NCI-H524 treated with DMSO at 0.1 percent for 48 hours (cell line): ENCODE measurements at regions not wholly inside any gene's neighbourhood (a gene's known extent, or its start where the extent isn't known, plus 50 kb on each side); places are given as distances from the start of the nearest gene placed in this dataset.

Experiments used
- DNase-seq: peaks from one replicate; lab custom pipeline; 2025; lab: John Stamatoyannopoulos, UW

GRCh38 chr6:20313051-20313450 is 88.6 kb upstream of the E2F3 start:
- DNase-seq = peak; percentile 43

DNA sequence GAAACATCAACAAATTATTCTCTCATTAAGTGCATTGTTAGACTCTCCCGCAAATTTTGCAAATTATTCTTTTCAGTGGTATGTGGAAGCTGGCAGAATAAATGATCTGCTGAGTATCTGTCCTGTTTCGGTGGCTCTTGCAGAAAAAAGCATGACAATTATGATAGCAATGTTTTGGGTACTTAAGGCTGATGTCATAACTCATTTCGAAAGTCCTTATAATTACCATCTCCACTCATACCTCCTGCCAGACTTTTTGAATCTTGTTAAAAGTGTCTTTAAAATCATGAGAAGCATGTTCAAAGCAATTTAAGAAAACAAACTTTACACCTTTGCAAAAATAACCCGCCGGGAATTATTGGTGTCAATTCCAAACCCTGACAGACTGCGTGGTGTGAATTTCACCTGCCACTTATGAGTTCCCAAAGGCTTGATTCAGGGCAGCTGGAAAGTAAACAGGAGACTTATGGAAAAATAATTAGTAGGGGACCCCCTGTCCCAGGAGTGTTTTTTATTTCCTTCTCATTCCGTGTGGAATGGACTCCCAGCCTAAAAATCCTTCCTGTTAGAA is 87.6 kb upstream of the E2F3 start:
- no peak for DNase-seq

DNA sequence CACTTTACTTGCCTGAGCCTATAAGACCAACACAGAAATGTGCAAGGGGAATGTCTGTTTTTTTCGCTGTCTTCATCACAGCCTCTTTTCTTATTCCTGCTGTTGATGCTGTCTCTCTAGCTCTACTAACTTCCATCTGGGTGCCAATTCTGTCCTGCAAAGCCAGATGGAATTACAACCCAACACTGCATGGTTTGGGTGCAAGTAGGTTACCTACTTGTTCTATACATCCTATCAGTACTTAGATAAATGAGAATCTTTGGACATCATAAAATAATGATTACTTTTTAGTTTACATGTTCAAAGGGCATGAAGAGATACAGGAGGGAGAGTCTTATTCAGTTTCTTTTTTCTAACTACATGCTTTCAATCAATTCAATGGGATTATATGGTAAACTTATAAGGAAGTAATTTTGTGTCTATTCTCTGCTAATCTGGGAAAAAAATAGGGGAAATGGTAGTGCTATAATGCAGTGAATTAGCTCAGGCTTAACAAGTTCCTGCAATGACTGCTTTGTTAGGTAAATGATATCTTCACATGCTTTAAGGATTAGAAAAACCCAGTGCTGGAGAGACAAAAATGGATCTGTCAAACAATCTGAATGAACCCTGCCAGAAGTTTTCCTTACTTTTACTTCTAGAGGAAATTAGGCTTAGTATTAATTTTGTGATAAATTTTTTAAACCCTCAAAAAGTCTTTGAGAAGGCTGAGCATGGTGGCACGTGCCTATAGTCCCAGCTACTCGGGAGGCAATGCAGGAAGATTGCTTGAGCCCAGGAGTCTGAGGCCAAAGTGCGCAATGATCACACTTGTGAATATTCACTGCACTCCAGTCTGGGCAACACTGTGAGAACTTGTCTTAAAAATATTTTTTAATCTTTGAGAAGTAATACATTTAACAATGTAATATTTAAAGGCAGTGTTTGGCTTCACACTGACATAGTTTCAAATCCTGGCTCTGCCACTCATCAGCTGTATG is 86.5 kb upstream of the E2F3 start:
- no peak for DNase-seq

GRCh38 chr6:20317430-20317829 is 84.2 kb upstream of the E2F3 start:
- no peak for DNase-seq

GRCh38 chr6:20318851-20319387 is 82.8 kb upstream of the E2F3 start:
- no peak for DNase-seq

DNA sequence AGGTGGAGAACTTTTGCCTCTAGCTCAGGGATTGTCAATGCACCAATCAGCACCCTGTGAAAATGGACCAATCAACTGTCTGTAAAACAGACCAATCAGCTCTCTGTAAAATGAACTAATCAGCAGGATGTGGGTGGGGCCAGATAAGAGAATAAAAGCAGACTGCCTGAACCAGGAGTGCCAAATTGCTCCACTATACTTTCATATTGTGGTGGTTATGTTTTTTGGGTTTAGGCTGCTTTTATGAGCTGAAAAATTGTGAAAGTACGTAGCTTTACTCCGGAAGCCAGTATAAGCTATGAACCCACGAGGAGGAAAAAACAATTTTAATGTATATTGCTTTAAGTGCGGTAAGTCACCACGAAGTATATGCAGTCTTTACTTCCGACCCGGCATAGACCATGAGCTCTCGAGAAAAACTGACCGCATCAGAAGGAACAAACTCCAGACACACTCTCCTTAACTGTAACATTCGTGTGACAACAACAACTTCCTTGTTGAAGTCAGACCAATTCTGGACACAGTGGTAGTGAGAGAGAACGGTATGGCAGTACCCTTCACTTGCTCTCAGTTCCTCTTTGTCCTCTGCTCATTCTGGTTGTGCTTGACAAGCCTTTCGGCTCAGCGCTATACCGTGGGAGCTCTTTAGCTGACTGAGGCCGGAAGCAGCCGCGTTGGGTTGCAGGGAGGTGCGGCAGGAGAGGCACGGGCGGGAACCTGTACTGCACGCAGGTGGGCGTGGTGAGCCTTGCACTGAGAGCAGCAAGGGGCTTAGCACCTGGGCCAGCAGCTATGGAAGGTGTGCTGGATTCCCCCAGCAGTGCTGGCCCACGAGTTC is 81.9 kb upstream of the E2F3 start:
- DNase-seq = no peak

DNA sequence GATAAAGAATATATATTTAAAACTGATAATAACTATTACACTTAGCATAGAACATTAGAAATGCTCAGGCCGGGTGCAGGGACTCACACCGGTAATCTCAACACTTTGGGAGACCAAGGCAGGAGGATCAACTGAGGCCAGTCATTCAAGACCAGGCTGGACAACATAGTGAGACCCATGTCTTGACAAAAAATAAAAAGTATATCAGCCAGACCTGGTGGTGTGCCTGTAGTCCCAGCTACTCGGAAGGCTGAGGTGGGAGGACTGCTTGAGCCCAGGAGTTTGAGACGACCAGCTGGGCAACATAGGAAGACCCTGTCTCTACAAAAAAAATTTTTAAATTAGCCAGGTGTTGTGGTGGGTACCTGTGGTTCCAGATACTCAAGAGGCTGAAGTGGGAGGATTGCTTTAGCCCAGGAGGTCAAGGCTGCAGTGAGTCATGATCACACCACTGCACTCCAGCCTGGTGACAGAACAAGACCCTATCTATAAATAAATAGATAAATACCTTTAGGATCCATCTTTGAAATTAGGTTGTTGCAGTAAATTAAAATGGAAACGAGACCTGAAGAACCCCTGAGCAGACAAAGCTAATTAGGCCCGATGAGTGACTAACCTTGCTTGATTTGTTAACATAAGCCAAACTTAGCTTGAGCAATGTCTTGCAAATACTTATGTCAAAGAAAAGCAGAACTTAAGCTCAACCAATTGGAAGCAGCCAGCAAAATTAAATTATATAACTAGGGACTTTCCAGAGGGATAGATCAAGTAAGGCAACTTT is 75.8 kb upstream of the E2F3 start:
- no peak for DNase-seq

- DNase-seq = no peak
Observed at GRCh38 chr6:20326422-20326728, 75.3 kb upstream of the E2F3 start.

DNA sequence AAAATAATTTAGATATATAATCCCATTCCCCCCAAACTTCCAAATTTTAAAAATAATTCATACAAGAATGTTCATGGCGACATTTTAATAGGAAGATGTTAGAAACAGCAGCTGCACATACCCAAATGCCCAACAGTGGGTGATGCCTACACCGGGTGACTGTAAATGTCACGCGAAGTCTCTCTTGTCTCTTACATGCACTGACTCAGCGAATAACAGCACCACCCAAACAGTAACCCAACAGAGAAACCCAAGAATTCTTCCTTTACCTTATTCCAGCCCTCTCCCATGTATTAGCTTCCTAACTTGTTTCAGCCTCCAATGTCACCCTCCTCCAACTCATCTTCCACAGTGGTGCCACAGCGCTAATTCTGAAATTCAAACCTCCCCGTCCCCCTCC is 74.5 kb upstream of the E2F3 start:
- DNase-seq = no peak

DNA sequence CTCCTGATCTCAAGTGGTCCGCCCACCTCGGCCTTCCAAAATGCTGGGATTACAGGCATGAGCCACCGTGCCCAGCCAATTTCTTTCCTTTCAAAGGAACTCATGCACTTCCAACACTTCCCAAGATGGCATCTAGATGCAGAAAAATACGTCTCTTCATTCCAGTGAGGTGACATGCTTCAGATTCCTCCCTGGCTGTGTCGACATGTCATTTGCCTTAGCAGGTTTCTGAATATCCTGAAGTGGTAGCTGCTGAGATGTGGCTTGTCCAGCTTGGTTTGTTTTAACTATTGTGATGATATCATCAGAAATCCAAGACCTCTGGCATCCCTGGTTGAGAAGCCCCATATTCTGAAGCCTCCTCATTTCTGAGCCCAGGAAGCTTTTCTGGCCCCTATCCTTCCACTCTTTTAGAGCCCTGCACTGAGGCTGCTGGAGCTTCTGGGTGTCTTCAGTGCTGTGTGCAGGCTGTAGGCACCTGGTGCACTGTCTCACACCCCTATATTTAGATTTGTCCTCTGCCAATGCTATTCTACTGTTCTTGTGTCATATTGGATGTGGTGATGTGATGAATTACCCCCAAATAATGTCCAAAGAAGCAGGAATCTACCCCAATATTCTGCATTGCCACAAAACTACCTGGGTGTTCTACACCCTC is 73.3 kb upstream of the E2F3 start:
- no peak for DNase-seq

- no peak for DNase-seq
Observed at GRCh38 chr6:20328924-20329300, 72.8 kb upstream of the E2F3 start.

DNA sequence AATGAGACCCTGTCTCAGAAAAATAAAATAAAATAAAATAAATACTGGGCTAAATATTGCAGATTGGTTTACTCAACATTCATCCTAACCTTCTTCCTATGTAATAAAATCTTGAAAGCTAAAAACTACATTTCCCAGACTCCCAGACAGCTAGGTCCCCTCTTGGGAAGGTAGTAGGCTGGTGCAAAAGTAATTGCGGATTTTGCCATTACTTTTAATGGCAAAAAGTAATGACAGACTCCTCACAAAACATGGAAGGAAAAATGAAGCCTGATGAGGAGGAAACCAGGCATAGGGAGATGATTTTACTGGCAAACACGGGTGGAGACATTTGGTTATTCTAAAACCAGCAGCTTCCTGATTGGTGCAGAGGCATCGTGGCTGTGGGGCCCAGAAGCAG is 70.6 kb upstream of the E2F3 start:
- no peak for DNase-seq

DNA sequence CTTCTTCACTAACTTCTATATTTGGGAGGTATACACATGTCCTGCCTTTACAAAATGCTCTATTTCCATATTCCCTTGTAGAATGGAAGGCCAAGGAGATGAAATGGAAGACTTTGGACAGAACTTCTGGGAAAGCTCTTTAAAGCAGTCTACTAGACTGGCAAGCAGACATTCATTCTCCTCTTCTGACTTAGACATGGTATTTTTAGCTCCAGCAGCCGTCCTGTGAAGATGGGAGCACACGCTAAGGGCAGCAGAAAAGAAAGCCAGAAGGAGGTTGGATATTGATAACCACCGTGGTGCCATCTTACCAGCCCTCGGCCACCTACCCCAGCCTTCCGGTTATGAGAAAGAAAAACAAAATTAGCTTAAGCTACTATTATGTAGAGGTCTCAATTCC is 70.1 kb upstream of the E2F3 start:
- DNase-seq = no peak

GRCh38 chr6:20332441-20333006 is 69.2 kb upstream of the E2F3 start:
- peak; percentile 41 for DNase-seq

DNA sequence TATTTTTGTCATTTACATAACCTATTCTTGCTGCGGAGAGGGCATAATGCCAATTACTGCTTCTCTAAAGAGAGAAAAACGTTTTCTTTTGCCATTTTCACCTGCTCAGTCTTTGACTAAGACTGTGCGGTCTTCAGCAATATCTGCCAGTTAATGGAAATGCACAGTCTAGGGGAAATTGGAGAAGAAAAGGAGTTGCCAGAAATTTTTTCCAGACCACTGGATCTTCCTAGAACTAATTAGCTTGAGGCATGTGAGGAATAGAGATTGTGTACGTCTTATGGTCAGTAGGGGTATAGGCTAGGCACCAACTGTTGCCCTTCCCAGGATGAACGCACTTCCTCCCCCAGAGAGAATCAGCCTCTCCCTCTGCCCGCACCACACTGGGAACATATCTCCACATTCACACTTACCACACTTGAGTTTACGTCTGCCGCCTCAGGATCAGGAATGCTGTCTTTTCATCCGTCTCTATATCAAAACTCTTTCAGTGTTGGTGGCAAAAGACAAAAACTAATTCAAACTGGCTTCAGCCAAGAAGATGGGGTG is 67.9 kb upstream of the E2F3 start:
- no peak for DNase-seq

DNA sequence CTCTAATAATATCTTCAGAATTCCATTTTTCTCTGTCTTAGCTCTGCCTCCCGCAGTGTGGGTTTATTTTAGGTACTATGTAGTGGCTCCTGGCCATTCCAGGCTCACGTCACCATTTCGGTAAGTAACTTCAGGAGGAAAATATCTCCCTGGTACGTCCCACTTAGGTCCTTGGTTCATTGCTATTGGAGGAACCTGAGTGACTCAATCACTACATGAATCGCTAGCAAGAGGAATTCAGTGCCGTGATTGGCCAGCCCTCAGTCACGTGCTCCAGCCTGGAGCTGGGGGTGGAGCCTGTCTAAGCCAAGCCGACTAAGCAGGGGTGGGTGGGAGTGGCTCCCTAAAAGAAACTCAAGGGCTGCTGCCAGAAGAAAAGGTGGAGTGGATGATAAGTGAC is 67.3 kb upstream of the E2F3 start:
- DNase-seq = no peak

- DNase-seq = no peak
Observed at GRCh38 chr6:20334962-20335361, 66.7 kb upstream of the E2F3 start.

GRCh38 chr6:20335872-20336271 is 65.8 kb upstream of the E2F3 start:
- no peak for DNase-seq

GRCh38 chr6:20338156-20338555 is 63.5 kb upstream of the E2F3 start:
- no peak for DNase-seq

DNA sequence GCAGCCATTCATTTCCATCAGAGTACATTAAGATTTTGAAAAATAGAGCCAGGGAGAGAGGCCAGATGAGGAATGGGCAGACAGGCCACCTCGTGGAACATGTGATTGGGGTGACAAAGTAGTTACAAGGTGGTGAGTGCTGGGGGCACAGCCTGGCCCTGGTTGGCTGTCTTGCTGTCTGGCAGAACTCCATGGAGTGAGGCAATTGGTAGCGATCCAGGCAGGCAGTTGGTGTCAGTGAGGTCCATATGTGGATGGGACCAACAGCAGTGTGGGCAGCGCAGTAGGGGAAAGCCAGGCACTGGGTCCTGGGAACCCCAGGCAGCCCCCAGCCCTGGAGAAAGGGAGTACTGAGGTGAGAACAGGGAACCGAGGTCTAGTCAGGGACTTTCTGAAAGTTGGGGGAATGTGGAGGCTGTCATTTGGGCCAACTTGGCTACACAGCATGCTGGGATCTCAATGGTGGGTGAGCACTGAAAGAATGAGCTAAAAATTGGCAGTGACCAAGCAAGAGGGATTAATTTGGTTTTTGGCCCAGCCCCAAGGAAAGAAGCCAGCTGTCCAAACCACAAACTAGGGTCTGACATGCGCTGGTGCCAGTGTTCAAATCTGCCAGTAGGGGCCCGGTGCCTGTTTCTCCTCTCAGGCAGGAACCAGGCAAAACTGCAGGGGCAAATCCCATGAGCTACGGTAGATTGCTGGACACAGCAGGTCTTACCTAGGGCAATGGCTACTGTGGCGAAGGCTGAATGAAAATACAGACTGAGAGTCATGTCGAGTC is 61.4 kb upstream of the E2F3 start:
- peak; percentile 34 for DNase-seq
